IPS DF 6.9 (cell line): ENCODE measurements at regions not wholly inside any gene's neighbourhood (a gene's known extent, or its start where the extent isn't known, plus 50 kb on each side); places are given as distances from the start of the nearest gene placed in this dataset.

ENCODE experiments used
- DNase-seq: peaks from one replicate; pipeline ENCODE4 v3.0.0-alpha.2; 2013; ENCODE audit warnings: low read depth, low spot score
- H3K27ac ChIP-seq: one replicate; pipeline ENCODE4 v1.5.1; 2013; ENCODE audit warnings: low read length, control low read depth
- H3K27me3 ChIP-seq: 2 replicates; pipeline ENCODE4 v1.6.1; 2013; ENCODE audit warnings: mild to moderate bottlenecking, low read length; ENCODE audit not compliant: control insufficient read depth, insufficient read depth
- H3K36me3 ChIP-seq: 2 replicates; pipeline ENCODE4 v1.6.1; 2013; ENCODE audit warnings: low read length; ENCODE audit not compliant: control insufficient read depth, insufficient read depth
- H3K4me1 ChIP-seq: 2 replicates; pipeline ENCODE4 v1.6.1; 2013; ENCODE audit warnings: low read length; ENCODE audit not compliant: control insufficient read depth, insufficient read depth
- H3K4me3 ChIP-seq: 2 replicates; pipeline ENCODE4 v1.5.1; 2013; ENCODE audit warnings: mild to moderate bottlenecking, low read length
- H3K9me3 ChIP-seq: 2 replicates; pipeline ENCODE4 v1.6.1; 2013; ENCODE audit warnings: low read length, inconsistent platforms; ENCODE audit not compliant: control insufficient read depth, insufficient read depth
- WGBS: extraction: QIAGEN DNeasy Blood & Tissue Kit; methylation state at CpG from one replicate; pipeline ENCODE4 v1.1.7; 2013; ENCODE audit warnings: mixed read lengths, missing lambda C conversion rate; ENCODE audit not compliant: insufficient read length, insufficient coverage; 5-methylcytosine and 5-hydroxymethylcytosine counted together

DNA sequence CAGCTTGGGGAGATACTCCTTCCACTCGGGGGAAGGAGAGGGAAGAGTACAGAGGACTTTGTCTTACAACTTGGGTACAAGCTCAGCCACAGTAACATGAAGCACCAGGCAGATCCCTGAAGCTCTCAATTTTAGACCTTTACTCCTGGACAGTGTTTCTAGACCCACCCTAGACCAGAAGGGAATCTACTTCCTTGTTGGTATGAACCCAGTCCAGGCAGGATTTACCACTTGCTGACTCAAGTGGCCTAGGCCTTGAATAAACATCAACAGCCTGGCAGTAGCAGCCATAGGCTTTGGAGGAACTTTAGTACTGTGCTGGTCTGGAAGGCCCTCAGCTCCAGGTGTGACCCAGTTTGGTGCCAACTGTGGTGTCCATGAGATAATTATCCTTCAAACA, 173.1 kb downstream of the ADRA2A start:
- Histone ChIP-seq H3K36me3 (no peaks in the 10 kb centered on the region), H3K4me3 (no peak overlapping the region), H3K9me3 (no peaks in the 10 kb centered on the region), H3K27me3 (no peaks in the 10 kb centered on the region), H3K4me1 (no peaks in the 10 kb centered on the region), H3K27ac (no peak overlapping the region)
- no CpG with 5 or more reads among the region's 1 CpG for WGBS
- DNase-seq = no peak

DNA sequence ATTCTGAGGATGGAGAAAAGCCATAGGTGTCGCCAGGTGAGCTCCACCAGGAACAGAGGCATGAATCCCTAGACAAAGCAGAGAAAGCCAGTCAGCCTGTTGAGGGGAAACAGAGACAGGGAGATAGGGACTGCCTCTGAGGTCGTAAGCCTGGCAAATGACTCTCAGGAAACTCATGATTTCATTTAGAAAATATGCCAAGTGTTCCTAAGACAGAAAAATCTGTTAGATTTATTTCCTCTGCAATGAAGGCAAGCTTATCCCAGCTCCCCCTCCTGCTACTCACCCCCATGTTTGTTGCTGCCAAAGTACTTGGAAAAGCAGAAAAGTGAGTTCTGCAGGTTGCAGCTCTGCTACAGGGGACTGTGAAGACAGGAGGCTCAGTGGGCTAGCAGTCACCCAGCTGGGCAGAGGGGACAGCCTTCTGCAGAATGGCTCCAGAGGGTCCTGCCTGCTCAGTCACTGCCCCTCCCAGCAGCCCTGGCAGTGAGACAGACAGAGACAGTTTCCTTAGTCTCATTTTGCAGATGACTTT, 184.3 kb downstream of the ADRA2A start:
- Histone ChIP-seq H3K9me3 (no peaks in the 10 kb centered on the region), H3K4me1 (no peaks in the 10 kb centered on the region), H3K36me3 (no peaks in the 10 kb centered on the region), H3K4me3 (no peak overlapping the region), H3K27ac (no peak overlapping the region), H3K27me3 (no peaks in the 10 kb centered on the region)
- no CpG with 5 or more reads among the region's 2 CpGs for WGBS
- DNase-seq = no peak

DNA sequence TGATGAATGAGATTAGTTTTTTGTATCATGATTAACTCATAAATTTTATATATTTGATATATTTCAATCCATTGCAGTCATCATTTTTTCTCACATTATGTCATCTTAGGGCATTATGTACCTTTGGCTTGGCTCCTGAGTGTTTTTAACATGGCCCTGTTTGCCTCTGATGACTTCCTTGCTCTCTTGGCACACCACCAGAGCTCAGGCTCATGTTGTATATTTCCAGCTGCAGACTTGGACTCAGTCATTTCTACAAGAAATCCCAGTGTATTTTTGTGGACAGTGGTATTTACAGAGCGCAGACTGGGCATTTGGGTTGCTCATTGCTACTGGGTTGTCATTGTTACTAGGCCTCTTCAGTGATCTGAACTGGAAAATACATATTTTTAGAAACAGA, 188.5 kb downstream of the ADRA2A start:
- WGBS = no CpG with 5 or more reads among the region's 1 CpG
- Histone ChIP-seq H3K9me3 (no peaks in the 10 kb centered on the region), H3K27ac (no peak overlapping the region), H3K4me1 (no peaks in the 10 kb centered on the region), H3K36me3 (no peaks in the 10 kb centered on the region), H3K27me3 (no peaks in the 10 kb centered on the region), H3K4me3 (no peak overlapping the region)
- no peak for DNase-seq

DNA sequence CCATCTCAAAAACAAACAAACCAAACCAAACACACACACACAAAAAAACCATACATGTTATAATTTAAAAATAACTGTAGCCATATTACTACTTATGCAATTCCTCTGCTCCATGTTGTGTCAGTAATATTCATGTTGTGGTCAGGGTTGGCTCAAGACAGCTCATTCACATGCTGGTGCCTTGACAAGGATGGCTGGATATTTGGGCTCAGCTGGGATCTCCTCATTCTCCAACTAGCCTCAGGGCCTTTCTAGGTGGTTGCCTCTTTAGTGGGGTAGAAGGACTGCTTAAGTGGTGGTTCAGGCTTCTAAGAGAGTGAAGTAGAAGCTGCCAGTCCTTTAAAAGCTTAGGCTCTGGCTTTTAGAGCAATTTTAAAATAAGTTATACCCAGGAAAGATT, 189.3 kb downstream of the ADRA2A start:
- Histone ChIP-seq H3K27me3 (no peaks in the 10 kb centered on the region), H3K4me1 (no peaks in the 10 kb centered on the region), H3K27ac (no peak overlapping the region), H3K4me3 (no peak overlapping the region), H3K9me3 (no peaks in the 10 kb centered on the region), H3K36me3 (no peaks in the 10 kb centered on the region)
- DNase-seq = no peak

DNA sequence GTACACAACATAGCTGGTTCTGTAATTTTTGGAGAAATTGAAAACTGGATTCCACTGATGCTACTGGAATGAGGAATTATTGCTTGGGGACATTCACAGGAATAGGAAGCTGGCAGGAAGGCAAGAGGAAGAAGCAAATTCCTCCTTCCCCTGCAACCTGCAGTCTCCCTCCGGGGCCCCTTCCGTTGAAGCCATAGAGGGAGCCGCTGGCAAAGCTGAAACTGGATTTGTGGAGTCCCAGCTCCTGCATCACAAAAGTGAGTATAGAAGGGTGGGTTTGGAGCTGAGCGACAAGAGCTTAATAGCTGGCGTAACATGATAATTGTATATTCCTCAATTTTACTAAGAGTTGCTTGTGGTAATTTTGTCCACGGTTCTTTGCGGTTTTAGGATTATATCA, 190.8 kb downstream of the ADRA2A start:
- H3K4me3 ChIP-seq = no peak overlapping the region
- no peaks in the 10 kb centered on the region for H3K9me3 ChIP-seq
- H3K4me1 ChIP-seq = no peaks in the 10 kb centered on the region
- WGBS = no CpG with 5 or more reads among the region's 7 CpGs
- H3K27ac ChIP-seq = no peak overlapping the region
- no peak for DNase-seq
- no peaks in the 10 kb centered on the region for H3K27me3 ChIP-seq
- no peaks in the 10 kb centered on the region for H3K36me3 ChIP-seq

DNA sequence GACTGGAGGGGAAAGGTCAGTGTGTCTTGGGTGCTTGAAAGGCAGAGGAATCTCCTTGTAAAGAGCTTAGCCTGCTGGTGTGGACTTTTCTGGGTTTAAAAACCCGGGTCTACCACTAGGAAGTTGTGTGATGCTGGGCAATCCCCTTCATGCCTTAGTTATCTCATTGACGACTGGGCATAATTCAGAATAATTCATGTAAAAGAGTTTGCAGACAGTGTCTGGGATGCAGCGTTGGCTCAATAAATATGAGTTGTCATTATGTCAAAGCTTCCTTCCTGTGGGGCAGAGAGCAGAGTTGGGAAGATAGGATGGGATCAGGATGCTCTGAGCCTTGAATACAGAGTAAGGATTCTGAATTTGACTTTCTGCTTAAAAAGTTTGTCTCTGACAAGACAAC, 196.4 kb downstream of the ADRA2A start:
- Histone ChIP-seq H3K4me3 (no peak overlapping the region), H3K27ac (no peak overlapping the region), H3K27me3 (no peaks in the 10 kb centered on the region), H3K9me3 (no peaks in the 10 kb centered on the region), H3K36me3 (no peaks in the 10 kb centered on the region), H3K4me1 (no peaks in the 10 kb centered on the region)
- DNase-seq = no peak
- WGBS = no CpG with 5 or more reads among the region's 3 CpGs

DNA sequence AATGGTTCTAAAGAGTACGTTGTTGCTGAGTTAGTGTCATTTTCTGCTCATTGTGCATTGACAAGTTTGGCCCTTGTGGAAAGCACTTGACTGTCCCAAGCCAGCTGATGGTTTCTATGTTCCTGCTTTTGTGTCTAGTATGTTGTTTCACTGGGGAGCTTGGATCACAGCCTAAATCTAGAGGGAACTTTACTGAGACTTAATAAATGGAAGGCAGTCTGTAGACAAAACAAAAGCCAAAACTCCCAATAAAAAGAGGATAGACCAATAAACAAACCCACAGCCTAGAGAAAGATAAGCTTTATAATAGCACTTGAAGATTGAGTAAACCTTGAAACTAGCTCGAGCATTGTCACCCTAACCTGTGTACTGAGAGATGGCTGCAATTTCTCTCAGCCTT, 196.8 kb downstream of the ADRA2A start:
- no peaks in the 10 kb centered on the region for H3K27me3 ChIP-seq
- no peak for DNase-seq
- H3K4me1 ChIP-seq = no peaks in the 10 kb centered on the region
- no peak overlapping the region for H3K27ac ChIP-seq
- no CpG with 5 or more reads among the region's 2 CpGs for WGBS
- no peak overlapping the region for H3K4me3 ChIP-seq
- no peaks in the 10 kb centered on the region for H3K9me3 ChIP-seq
- H3K36me3 ChIP-seq = no peaks in the 10 kb centered on the region

DNA sequence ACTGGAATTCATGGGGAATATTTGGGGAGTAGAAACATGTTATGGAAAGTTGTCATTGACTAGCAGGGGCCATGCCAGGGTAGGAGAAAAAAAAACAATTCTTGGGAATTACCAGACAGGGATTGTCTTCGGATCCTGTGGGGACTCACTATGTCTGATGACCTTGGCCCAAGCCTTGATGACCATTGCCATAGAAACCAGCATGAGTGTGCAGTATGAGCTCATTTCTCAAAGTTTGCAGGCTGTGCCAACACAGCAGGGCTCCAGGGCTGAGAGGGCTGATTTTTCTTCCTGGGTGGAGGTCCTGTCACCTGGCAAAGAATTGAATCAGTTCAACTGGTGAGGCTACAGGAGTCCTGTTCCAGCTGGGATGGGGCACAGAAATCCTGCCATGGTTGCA, 198.3 kb downstream of the ADRA2A start:
- Histone ChIP-seq H3K4me3 (no peak overlapping the region), H3K27ac (no peak overlapping the region), H3K36me3 (no peaks in the 10 kb centered on the region), H3K27me3 (no peaks in the 10 kb centered on the region), H3K4me1 (no peaks in the 10 kb centered on the region), H3K9me3 (no peaks in the 10 kb centered on the region)
- no peak for DNase-seq
- no CpG with 5 or more reads among the region's 1 CpG for WGBS

DNA sequence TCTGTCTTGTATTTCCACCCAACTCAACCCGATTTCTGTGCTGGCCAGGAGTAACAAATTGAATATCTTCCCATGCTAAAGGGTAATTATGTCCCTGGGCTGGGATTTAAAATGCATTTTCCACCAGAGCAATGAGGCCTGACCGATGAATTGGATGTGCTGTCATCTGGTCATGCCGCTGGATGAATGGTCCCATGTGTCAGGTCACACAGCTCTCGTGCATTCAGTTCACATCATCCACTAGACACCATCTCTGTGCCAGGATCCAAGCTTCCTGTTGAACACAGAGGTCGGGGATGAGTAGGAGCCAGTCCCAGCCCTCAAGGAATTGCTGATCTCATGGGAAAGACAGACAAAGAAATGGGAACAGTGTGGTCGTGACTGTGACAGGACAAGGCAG, 200.8 kb downstream of the ADRA2A start:
- Histone ChIP-seq H3K4me3 (no peak overlapping the region), H3K9me3 (no peaks in the 10 kb centered on the region), H3K4me1 (no peaks in the 10 kb centered on the region), H3K36me3 (no peaks in the 10 kb centered on the region), H3K27ac (no peak overlapping the region), H3K27me3 (no peaks in the 10 kb centered on the region)
- no CpG with 5 or more reads among the region's 6 CpGs for WGBS
- DNase-seq = no peak

DNA sequence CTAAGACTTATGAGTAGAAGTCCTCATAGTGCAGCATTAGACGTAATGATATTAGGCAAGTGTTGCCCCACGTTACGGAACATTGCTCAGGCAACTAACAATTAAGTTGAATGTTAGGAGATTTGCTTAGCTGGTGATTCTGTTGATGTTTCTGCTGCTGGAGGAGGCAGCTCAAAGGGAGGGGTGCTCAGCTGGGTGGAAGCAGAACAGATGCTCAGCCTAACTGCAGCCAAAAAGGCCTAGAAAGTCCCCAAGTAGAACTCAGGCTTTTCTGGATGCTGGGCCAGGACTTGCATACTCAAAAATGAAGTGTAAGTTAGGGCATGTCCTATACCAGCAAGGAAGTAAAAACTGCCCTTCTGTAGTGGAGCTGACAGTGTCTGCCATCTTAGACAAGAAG, 201.4 kb downstream of the ADRA2A start:
- Histone ChIP-seq H3K9me3 (no peaks in the 10 kb centered on the region), H3K27me3 (no peaks in the 10 kb centered on the region), H3K36me3 (no peaks in the 10 kb centered on the region), H3K4me3 (no peak overlapping the region), H3K4me1 (no peaks in the 10 kb centered on the region), H3K27ac (no peak overlapping the region)
- WGBS = no CpG with 5 or more reads among the region's 3 CpGs
- DNase-seq = no peak

DNA sequence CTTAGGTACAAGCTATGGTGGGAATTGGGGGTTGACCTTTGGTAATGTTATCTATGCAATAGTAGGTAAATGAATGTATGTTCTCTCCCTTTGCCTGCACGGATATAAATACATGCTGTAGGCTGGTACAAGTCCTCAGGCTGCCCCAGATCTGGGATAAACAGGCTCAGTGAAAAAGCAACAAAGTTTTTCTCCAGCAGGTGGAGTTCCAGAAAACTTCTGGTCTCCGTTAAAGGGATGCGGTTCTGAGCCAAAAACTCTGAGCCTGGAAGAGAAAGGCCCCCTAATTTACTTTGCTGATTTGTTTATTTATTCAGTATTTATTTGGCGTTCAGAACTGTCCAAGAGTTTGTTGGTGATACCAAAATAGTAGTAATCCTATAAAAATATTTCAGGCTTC, 204.7 kb downstream of the ADRA2A start:
- no peaks in the 10 kb centered on the region for H3K9me3 ChIP-seq
- no peak for DNase-seq

More for the DNA sequence above, 204.7 kb downstream of the ADRA2A start:
- no peaks in the 10 kb centered on the region for H3K4me1 ChIP-seq
- H3K4me3 ChIP-seq = no peak overlapping the region
- H3K27ac ChIP-seq = no peak overlapping the region
- no peaks in the 10 kb centered on the region for H3K27me3 ChIP-seq
- no CpG with 5 or more reads among the region's 4 CpGs for WGBS
- no peaks in the 10 kb centered on the region for H3K36me3 ChIP-seq
